ENCODE measurements at regions not wholly inside any gene's neighbourhood (a gene's known extent, or its start where the extent isn't known, plus 50 kb on each side); places are given as distances from the start of the nearest gene placed in this dataset.

GRCh38 chr9:109889456-109889855 is 109.5 kb downstream of the PALM2AKAP2 start:
- no peak for TF ChIP-seq CTCF (conservative IDR thresholded peaks at IDR 0.05)

GRCh38 chr9:109893241-109893640 is 113.2 kb downstream of the PALM2AKAP2 start:
- TF ChIP-seq CTCF (conservative IDR thresholded peaks at IDR 0.05), result no peak
- H3K27ac ChIP-seq, result no peak overlapping the region

More at GRCh38 chr9:109889456-109889855, 109.5 kb downstream of the PALM2AKAP2 start:
- peak overlapping the region; percentile 55 for H3K27ac ChIP-seq

GRCh38 chr9:109894473-109894872 is 114.5 kb downstream of the PALM2AKAP2 start:
- TF ChIP-seq CTCF (conservative IDR thresholded peaks at IDR 0.05), result no peak

GRCh38 chr9:109894921-109895758 is 115.1 kb downstream of the PALM2AKAP2 start:
- no peak for TF ChIP-seq CTCF (conservative IDR thresholded peaks at IDR 0.05)
- no peak overlapping the region for H3K27ac ChIP-seq

More at GRCh38 chr9:109894473-109894872, 114.5 kb downstream of the PALM2AKAP2 start:
- H3K27ac ChIP-seq, result no peak overlapping the region

- H3K27ac ChIP-seq, result no peak overlapping the region
- no peak for TF ChIP-seq CTCF (conservative IDR thresholded peaks at IDR 0.05)
Measured at GRCh38 chr9:109901201-109901600, 121.2 kb downstream of the PALM2AKAP2 start.

- TF ChIP-seq CTCF (conservative IDR thresholded peaks at IDR 0.05), result peak; percentile 98
- peak overlapping the region; percentile 74 for H3K27ac ChIP-seq
Measured at GRCh38 chr9:109903515-109904138, 123.6 kb downstream of the PALM2AKAP2 start.

- no peak for TF ChIP-seq CTCF (conservative IDR thresholded peaks at IDR 0.05)
Measured at GRCh38 chr9:109904666-109905065, 124.7 kb downstream of the PALM2AKAP2 start.

More at GRCh38 chr9:109904666-109905065, 124.7 kb downstream of the PALM2AKAP2 start:
- H3K27ac ChIP-seq, result no peak overlapping the region

Data from VCaP (cell line).